Adipocyte (in vitro differentiated cells): ENCODE measurements at regions not wholly inside any gene's neighbourhood (a gene's known extent, or its start where the extent isn't known, plus 50 kb on each side); places are given as distances from the start of the nearest gene placed in this dataset.

ENCODE experiments used
- DNase-seq: peaks from one replicate; pipeline ENCODE4 v3.0.0-alpha.2; 2015; ENCODE audit warnings: low read depth
- H3K27me3 ChIP-seq: replicated peaks from 2 replicates; pipeline ENCODE4 v1.7.0; 2013; ENCODE audit warnings: mild to moderate bottlenecking, low read length, moderate library complexity; ENCODE audit not compliant: control insufficient read depth, insufficient read depth
- H3K36me3 ChIP-seq: 2 replicates; pipeline ENCODE4 v1.7.0; 2013; ENCODE audit warnings: low read length, mild to moderate bottlenecking, moderate library complexity; ENCODE audit not compliant: control insufficient read depth, insufficient read depth, severe bottlenecking
- H3K4me1 ChIP-seq: 2 replicates; pipeline ENCODE4 v1.7.0; 2013; ENCODE audit warnings: mild to moderate bottlenecking, low read length, moderate library complexity; ENCODE audit not compliant: control insufficient read depth, insufficient read depth
- H3K4me3 ChIP-seq: 2 replicates; pipeline ENCODE4 v1.7.0; 2013; ENCODE audit warnings: mild to moderate bottlenecking, low read length, moderate library complexity
- H3K9ac ChIP-seq: 2 replicates; pipeline ENCODE4 v1.7.0; 2013; ENCODE audit warnings: mild to moderate bottlenecking, low read length, moderate library complexity
- H3K9me3 ChIP-seq: 2 replicates; pipeline ENCODE4 v1.7.0; 2013; ENCODE audit warnings: mild to moderate bottlenecking, low read length, moderate library complexity; ENCODE audit not compliant: control insufficient read depth

DNA sequence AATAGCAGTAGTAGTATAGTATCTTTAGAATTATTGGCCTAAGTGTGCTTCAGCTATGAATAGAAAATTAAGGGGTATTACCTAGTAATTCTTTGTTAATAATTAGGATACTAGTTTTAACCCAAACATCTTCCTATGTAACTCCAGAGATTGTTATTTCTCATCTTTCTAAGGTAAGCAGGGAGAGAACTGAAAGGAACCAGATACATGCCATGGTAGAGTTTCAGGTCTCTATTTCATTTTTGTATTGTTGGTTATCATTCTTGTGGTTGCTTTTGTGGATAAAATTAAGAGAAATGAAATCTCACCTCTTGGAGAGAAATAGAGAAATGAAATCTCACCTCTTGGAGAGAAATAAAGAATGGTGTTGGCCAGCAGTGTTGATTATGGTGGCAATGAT lies 597.1 kb upstream of the CT83 start:
- no peaks in the 10 kb centered on the region for H3K9me3 ChIP-seq
- no peak for DNase-seq

DNA sequence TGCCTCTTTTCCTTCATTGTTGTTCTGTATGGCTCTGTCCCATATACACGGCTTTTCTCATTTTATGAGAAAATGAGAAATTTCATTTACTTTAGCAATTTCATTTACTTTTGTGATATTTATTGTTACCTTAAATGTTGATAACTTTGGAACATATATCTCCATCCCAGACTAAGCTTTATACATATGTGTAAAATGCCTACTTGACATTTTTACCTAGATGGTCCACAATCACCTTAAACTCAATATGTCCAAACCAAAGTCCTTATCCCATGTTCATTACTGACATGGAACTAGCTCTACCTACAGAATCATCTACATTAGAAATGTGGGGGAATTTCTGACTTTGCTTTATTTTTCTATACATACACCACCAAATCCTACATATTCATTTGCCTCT lies 590.5 kb upstream of the CT83 start:
- H3K4me3 ChIP-seq = no peak overlapping the region
- H3K27me3 ChIP-seq = no peaks in the 10 kb centered on the region
- no peaks in the 10 kb centered on the region for H3K36me3 ChIP-seq
- no peak overlapping the region for H3K9ac ChIP-seq
- H3K4me1 ChIP-seq = no peaks in the 10 kb centered on the region
- H3K9me3 ChIP-seq = peaks cover 19% of the 10 kb centered on the region
- DNase-seq = no peak

More for the DNA sequence above, 597.1 kb upstream of the CT83 start:
- Histone ChIP-seq H3K27me3 (no peaks in the 10 kb centered on the region), H3K4me3 (no peak overlapping the region), H3K36me3 (no peaks in the 10 kb centered on the region), H3K9ac (no peak overlapping the region), H3K4me1 (no peaks in the 10 kb centered on the region)

DNA sequence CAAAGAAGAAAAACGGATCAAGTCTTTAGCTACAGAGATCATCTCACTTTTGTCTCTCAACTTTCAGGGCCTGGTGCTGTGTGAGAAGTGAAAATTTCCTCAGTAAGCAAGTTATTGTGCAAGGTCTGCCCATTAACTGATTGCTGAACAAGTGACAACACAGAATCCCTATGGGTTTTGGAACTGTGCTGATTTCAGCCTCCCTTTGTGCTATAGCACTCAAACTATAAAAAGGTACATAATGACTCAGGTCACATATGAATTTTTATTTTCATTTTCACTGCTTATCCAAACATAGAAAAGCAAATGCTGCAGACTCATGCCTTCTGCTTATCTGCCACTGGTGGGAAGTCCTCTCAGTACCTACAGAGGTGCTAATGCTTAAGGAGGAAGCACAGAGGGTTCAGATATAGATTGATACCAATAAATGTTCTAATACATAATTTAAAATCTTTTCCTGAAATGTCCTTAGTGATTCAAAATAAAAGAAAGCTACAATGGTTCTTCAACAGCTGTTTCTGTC lies 576.2 kb upstream of the CT83 start:
- H3K4me3 ChIP-seq = no peak overlapping the region
- no peaks in the 10 kb centered on the region for H3K36me3 ChIP-seq
- no peaks in the 10 kb centered on the region for H3K27me3 ChIP-seq
- H3K9me3 ChIP-seq = peaks cover 11% of the 10 kb centered on the region
- no peak for DNase-seq
- H3K4me1 ChIP-seq = no peaks in the 10 kb centered on the region
- H3K9ac ChIP-seq = no peak overlapping the region

DNA sequence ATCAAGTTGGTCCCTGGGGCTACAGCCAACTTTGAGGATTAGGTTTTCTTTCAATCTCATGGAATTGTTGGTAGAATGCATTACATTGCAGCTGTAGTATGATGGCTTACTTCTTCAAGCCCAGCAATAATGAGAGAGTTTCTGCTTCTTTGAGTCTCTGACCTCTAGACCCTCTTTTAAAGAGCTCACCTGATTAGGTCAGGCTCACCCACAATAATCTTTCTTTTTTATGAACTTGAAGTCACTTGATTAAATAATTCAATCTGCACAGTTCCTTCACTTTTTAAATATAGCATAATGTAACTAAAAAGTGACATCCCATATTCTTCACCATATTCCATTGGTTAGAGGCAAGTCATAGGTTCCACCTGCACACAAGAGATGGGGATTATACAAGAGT lies 547.5 kb upstream of the CT83 start:
- no peak for DNase-seq
- H3K9ac ChIP-seq = no peak overlapping the region
- H3K4me3 ChIP-seq = no peak overlapping the region
- H3K9me3 ChIP-seq = peaks cover 14% of the 10 kb centered on the region
- H3K36me3 ChIP-seq = no peaks in the 10 kb centered on the region
- no peaks in the 10 kb centered on the region for H3K27me3 ChIP-seq
- no peaks in the 10 kb centered on the region for H3K4me1 ChIP-seq

DNA sequence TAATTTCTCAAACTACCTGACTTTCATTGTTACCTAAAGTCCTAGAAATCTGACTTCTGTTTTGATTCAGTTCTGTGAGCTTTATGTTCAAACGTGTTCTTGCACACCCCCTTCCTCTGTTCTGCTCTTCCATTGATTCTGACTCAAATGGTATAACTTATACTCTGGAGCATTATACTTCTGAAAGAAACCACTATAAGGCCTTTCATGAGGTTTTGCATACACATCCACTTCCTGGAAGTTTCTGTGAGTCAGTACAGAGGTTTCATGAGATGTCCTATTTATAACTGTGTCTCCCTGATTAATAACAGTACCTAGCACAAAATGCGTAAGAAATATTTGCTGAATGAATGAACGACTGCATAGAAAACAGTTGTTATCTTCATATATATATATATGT lies 540.2 kb upstream of the CT83 start:
- Histone ChIP-seq H3K9ac (no peak overlapping the region), H3K4me3 (no peak overlapping the region), H3K27me3 (no peaks in the 10 kb centered on the region), H3K36me3 (no peaks in the 10 kb centered on the region), H3K9me3 (peaks cover 3% of the 10 kb centered on the region), H3K4me1 (no peaks in the 10 kb centered on the region)
- DNase-seq = no peak

DNA sequence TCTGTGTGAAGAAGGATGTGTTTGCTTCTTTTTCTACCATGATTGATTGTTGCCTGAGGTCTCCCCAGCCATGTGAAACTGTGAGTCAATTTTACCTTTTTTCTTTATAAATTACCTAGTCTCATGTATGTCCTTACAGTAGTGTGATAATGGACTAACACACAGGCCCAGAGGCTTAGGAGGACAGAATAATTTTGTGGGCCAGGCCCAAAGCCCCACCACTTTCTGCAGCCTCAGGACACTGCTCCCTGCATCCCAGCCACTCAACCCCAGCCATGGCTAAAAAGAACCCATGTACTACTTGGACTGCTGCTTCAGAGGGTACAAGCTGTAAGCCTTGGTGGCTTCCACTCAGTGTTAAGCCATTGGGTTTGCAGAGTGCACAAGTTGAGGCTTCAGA lies 512.7 kb upstream of the CT83 start:
- H3K4me1 ChIP-seq = no peaks in the 10 kb centered on the region
- no peaks in the 10 kb centered on the region for H3K36me3 ChIP-seq
- no peak for DNase-seq
- no peaks in the 10 kb centered on the region for H3K27me3 ChIP-seq
- H3K9me3 ChIP-seq = peaks cover 3% of the 10 kb centered on the region
- no peak overlapping the region for H3K4me3 ChIP-seq
- no peak overlapping the region for H3K9ac ChIP-seq

DNA sequence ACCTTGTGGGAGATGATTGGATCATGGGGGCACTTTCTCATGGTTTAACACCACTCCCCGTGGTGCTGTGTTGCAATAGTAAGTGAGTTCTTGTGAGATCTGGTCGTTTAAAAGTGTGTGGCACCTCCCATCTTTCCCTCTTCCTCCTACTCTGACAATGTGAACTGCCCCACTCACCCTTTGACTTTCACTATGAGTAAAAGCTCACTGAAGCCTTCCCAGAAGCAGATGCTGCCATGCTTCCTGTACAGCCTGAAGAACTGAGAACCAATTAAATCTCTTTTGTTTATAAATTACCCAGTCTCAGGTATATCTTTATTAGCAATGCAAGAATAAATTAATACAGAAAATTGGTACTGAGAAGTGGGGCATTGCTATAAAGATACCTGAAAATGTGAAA lies 509.6 kb upstream of the CT83 start:
- Histone ChIP-seq H3K9me3 (peaks cover 3% of the 10 kb centered on the region), H3K9ac (no peak overlapping the region), H3K36me3 (no peaks in the 10 kb centered on the region), H3K4me1 (no peaks in the 10 kb centered on the region), H3K4me3 (no peak overlapping the region), H3K27me3 (no peaks in the 10 kb centered on the region)
- DNase-seq = no peak

DNA sequence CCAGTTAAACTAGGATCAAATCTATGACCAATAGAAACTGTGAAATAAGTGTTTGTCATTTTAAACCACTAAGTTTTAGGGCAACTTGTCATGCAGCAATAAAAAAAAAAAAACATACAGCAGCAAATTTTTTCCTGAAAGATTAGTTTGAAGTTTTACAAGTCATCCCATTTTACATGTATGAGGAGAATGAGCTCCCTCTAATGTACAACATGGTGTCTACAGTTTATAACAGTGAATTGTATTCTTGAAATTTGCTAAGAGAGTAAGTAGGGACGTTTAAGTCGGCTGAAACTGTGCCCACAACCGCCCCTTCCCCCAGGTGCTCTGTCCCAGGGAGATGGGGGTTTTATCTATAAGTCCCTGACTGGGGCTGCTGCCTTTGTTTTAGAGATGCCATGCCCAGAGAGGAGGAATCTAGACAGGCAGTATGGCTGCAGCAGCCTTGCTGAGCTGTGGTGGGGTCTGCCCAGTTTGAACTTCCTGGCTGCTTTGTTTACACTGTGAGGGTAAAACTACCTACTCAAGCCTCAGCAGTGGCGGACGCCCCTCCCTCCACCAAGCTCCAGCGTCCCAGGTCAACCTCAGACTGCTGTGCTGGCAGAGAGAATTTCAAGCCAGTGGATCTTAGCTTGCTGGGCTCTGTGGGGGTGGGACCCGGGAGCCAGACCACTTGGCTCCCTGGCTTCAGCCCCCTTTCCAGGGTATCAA lies 499.3 kb upstream of the CT83 start:
- DNase-seq = peak; percentile 25
- H3K9me3 ChIP-seq = no peaks in the 10 kb centered on the region

DNA sequence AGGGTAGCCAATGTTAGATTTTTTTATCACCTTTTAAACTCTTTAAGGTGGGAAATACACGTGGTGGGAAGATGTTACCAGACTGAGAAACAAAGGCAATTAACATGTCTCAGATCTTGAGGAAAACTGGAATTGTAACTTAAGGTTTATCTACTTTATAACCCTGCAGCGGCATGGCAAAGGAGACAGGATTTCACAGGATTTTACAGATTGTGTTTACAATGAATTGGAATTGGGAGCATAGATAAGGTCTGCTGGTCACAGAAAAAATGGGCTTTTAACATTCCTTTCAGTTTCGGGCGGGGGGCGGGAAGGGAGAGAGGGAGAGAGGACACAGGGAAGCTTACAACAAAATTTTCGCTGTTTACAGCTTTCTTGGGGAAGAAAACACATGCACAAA lies 467.5 kb upstream of the CT83 start:
- no peaks in the 10 kb centered on the region for H3K9me3 ChIP-seq
- no peaks in the 10 kb centered on the region for H3K36me3 ChIP-seq
- H3K9ac ChIP-seq = no peak overlapping the region
- DNase-seq = no peak
- H3K4me3 ChIP-seq = no peak overlapping the region
- H3K4me1 ChIP-seq = no peaks in the 10 kb centered on the region
- no peaks in the 10 kb centered on the region for H3K27me3 ChIP-seq

More for the DNA sequence above, 499.3 kb upstream of the CT83 start:
- Histone ChIP-seq H3K4me1 (no peaks in the 10 kb centered on the region), H3K36me3 (no peaks in the 10 kb centered on the region), H3K9ac (no peak overlapping the region), H3K27me3 (no peaks in the 10 kb centered on the region), H3K4me3 (no peak overlapping the region)

DNA sequence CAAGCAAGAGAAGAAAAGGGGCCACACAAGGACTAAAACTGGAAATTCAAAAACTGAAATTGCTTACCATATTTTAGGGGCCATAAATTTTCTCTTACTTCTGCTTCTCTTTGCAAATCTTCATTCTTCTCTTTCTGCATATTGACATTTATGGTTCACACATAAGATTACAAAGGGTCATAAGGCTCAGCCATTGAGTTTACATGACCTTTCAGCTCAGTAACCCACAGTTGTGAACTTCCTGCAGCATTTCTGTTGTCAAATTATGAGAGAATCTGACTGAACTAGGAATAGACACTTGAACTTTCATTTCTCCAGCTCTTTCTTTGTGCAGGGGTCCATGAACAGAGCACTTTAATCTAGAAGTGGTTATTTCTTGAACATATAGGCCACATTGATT lies 434.8 kb upstream of the CT83 start:
- Histone ChIP-seq H3K9me3 (peaks cover 5% of the 10 kb centered on the region), H3K4me3 (no peak overlapping the region), H3K9ac (no peak overlapping the region), H3K4me1 (no peaks in the 10 kb centered on the region), H3K36me3 (no peaks in the 10 kb centered on the region), H3K27me3 (no peaks in the 10 kb centered on the region)
- DNase-seq = no peak

DNA sequence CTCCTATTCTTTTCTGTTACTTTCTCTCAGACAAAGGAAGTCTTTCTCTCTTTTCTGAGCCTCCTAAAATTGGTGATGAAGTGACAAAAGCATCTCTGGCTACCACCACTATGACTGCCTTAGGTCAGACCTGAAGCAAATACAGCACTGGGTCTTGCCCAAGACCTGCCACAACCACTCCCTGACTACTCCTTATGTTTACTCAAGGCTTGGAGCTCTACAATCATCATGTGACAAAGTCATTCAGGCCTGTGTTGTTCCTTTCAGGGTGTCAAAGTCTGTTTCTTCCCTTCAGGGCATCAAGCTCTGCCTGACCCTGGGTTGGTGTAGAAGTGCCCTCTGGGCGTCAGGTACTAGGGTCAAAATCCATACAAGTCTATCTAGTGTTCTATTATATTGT lies 419.2 kb upstream of the CT83 start:
- no peak overlapping the region for H3K9ac ChIP-seq
- H3K9me3 ChIP-seq = peaks cover 17% of the 10 kb centered on the region
- H3K4me1 ChIP-seq = no peaks in the 10 kb centered on the region
- H3K36me3 ChIP-seq = no peaks in the 10 kb centered on the region
- H3K27me3 ChIP-seq = no peaks in the 10 kb centered on the region
- no peak for DNase-seq
- H3K4me3 ChIP-seq = no peak overlapping the region

DNA sequence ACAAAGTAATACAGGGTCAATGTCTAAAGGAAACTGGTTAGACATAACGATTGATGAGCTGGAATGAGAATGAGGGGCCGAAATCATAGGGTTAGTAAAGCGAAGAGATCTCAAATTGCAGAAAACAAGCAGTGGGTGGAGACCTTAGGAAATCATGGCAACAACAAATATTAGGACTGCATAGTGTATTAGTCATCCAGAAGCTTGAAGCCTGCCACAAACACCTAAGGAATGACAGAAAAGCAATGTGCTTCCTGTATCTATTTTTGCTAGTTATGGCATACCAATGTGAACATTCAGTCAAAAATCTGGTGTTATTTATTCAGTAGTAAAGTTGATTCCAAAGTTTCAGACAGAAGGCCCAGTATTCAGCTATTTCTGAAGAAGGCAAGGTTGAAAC lies 410.9 kb upstream of the CT83 start:
- Histone ChIP-seq H3K9me3 (no peaks in the 10 kb centered on the region), H3K4me1 (no peaks in the 10 kb centered on the region), H3K4me3 (no peak overlapping the region), H3K9ac (no peak overlapping the region), H3K36me3 (no peaks in the 10 kb centered on the region), H3K27me3 (no peaks in the 10 kb centered on the region)
- DNase-seq = peak; percentile 47
